OCI-LY1 (cell line): ENCODE measurements at regions not wholly inside any gene's neighbourhood (a gene's known extent, or its start where the extent isn't known, plus 50 kb on each side); places are given as distances from the start of the nearest gene placed in this dataset.

Experiments
- CTCF ChIP-seq: fragments of 200-600 bp; sonication (generic), shearing (Covaris generic); IDR thresholded peaks from 2 replicates; pipeline ENCODE4 v1.5.1; 2017; ENCODE audit warnings: mild to moderate bottlenecking, antibody characterized with exemption, low read length, moderate library complexity, mixed read lengths
- EZH2 ChIP-seq: fragments of 200-600 bp; sonication (generic), shearing (Covaris generic); IDR thresholded peaks from 2 replicates; pipeline ENCODE4 v1.8.0; 2017; ENCODE audit warnings: borderline replicate concordance, mixed run types, mild to moderate bottlenecking, antibody characterized with exemption, low read length, moderate library complexity, mixed read lengths

- TF ChIP-seq CTCF: no peak
- no peak for TF ChIP-seq EZH2
Measured at GRCh38 chr6:25205629-25206028, 73.5 kb upstream of the CARMIL1 start.
